ENCODE measurements at regions not wholly inside any gene's neighbourhood (a gene's known extent, or its start where the extent isn't known, plus 50 kb on each side); places are given as distances from the start of the nearest gene placed in this dataset.

DNA sequence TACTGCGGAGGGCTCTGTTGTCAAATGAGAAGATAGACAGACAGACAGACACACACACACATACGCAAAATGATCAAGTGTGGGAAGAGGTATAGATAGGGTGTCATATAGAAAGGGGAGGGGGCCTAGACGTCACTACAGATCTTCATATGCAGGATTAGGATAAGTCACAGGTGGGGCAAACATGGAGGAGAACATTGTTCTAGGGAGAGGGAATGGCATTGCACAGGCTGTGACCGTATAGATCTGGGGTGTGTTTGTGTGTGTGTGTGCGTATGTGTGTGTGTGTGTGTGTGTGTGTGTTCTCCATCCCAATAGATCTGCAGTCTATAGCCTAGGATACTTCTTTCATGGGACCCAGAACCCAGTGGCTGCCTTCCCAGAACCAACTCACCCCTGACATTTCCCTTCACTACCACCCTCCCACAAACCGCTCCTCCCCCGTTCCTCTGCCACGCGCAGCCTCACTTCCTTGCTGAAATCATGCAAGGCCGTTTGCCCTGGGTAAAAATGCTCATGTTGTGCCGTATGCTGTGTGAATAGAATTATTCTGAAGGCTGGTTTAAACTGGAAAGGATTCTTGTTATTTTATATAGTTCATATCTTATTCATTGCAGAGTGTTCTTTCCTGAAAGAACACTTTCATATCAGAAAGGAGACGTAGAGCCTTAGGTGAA is 50.5 kb upstream of the CCL1 start:
- DNase-seq: no peak

GRCh38 chr17:34412965-34413441 is 50.0 kb upstream of the CCL1 start:
- no peak for DNase-seq

Measured in RPMI8226 (cell line).